ENCODE measurements at regions not wholly inside any gene's neighbourhood (a gene's known extent, or its start where the extent isn't known, plus 50 kb on each side); places are given as distances from the start of the nearest gene placed in this dataset.

DNA sequence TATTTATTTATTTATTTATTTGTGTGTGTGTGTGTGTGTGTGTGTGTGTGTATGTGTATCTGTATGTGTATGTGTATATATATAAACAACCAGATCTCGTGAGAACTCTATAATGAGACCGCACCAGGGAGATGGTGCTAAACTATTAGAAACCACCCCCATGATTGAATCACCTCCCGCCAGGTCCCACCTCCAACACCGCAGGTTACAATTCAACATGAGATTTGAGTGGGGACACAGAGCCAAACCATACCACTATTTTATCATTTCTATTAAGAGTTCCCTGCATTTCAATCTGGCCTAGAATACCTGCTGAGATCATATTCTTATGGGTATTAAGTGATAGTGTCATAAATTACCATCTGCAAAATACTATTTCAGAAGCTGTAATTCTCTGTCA lies 243.8 kb upstream of the PLEKHG7 start:
- DNase-seq, result no peak

DNA sequence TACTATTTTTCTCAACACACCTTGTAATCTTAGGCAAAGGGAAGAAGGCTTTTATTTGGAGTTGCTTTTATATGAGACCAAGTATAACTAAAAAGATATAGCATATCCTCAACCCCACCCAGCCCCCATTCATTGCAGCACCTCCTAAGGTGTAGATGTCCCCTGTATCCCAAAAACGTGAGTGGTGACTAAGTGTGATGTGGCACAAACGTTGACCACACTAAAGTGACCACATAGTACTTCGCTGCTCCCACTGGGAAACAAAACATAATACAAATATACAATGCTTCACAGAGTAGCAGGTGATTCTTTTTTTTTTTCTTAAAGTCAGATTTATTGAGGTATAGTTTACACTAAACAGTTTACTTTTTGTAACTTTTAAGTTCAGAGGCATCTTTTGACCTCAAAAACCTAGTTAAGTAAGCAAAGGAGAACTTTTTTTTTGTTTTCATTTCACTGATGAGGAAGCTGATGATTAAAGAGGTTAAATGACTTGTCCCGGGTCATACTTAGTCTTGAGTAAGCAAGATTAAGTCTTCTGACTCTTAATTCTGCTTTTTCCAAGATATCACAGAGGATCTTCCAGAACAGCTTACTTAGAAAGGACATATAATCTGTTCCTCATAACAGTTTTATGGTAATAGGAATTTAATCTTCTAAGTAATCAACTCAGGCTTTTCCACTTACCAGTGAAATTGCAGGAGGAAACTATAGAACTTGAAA lies 245.2 kb upstream of the PLEKHG7 start:
- no peak for DNase-seq

GRCh38 chr12:92452763-92453162 lies 250.0 kb upstream of the PLEKHG7 start:
- DNase-seq, result no peak

- no peak for DNase-seq
These were observed 256.7 kb upstream of the PLEKHG7 start for GRCh38 chr12:92446083-92446460.

DNA sequence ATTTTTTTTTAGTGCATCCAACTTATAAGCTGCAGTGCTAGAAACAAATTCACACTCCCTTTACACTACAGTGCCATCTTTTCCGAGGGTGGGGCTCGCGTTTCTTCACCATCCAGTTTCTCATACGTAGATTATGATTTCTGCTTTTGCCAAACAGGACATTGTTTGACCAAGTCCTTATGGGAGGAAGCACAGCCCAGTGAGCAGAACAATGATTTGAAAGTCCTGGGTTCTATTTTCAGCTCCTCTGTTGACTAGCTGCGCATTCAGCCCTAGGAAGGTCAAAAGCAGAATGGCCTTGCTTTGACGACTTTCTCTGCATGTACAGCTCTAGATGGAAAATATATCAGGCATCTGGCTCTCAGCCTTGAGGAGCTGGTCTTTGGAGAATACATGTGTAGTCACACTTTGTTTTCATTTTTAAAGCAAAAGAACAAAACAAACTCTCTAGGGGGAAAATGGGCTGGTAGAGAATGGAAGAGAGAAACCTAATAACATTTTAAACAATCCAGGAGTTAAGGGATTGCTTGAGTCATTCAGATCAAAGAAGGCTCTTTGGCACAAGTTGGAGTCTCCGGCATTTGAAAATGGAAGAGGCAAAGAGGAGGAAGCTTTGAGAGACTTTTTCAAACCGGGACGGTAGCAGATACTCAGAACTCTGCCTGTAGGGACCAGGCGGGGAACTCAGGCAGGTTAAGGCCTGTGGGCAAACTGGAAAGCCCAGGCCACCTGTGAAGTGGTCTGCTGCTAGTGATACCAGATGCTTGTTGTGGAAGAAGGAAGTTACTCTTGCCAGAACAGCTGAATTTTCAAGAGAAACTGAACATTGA lies 257.3 kb upstream of the PLEKHG7 start:
- DNase-seq, result no peak

DNA sequence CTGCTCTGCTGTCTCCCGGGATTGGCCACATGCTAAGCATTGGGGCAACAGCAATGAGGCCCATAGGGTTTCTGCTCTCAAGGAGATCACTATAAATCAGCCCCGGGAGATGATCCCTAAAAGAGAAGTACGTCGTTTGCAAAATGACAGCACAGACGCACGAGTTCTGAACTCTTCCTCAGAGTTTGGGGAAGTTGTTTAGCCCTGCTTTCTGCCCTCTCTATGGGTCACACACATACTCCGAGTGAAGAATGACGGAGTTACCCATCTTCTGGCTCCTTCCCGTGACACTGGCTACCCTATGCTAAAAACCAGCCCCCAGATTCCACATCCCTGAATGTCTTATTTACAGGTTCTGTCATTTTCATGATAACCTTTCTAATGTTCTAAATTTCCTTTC lies 258.0 kb upstream of the PLEKHG7 start:
- DNase-seq, result no peak

DNA sequence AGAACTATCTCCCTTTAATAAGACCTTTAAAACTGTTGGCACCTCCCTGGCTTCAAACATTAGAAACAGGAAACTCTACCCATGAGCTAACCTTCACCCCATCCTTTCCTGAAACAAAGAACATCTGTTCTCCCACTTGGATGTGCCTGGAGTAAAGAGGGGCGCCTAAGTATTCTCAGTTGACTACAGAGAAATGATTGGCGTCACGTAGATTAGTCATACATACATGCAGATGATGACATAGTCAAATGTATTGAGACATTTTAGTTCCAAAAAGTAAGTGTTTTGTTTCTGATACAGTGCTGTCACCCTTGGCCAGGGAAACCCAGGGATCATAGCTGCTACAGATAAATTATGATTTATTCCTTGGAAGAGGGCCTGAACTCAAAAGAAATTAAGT lies 260.0 kb upstream of the PLEKHG7 start:
- DNase-seq, result no peak

- no peak for DNase-seq
These were observed 262.7 kb upstream of the PLEKHG7 start for GRCh38 chr12:92440072-92440471.

GRCh38 chr12:92439420-92439805 lies 263.4 kb upstream of the PLEKHG7 start:
- DNase-seq, result no peak

- no peak for DNase-seq
These were observed 264.0 kb upstream of the PLEKHG7 start for GRCh38 chr12:92438641-92439419.

DNA sequence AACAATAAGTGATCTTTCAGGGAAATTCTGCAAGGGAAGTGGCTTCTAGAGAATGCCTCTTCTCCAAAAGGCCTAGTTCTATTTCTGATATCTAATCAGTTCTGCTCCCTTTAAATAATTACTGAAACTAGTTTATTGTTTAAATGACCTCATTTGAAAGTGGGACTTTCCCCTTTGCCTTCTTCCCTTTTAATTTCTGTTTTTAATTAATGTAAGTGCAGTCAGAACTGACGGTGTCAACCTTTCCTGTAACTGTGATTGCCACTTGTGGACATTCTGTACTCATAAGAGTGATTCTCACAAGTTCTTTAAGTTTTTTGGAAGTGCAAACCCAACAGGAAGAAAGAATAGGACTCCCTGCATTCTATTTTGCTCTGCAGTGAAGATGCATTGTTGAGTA lies 265.3 kb upstream of the PLEKHG7 start:
- no peak for DNase-seq

DNA sequence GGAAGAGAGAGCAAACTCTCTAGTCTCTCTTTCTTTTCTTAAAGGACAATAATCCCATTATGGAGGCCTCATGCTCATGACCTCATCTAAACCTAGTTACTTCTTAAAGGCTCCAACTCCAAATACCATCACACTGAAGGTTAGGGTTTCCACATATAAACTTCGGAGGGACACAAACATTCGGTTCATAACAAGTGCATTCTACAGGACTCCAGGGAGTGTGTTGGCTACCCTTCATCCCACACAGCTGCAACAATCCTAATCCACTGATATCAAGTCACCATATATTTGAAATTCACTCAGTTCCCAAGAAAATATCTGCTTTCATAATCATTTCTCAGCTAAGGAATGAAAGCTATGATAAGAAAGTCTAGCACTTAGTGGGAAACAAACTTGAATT lies 265.9 kb upstream of the PLEKHG7 start:
- DNase-seq, result no peak

DNA sequence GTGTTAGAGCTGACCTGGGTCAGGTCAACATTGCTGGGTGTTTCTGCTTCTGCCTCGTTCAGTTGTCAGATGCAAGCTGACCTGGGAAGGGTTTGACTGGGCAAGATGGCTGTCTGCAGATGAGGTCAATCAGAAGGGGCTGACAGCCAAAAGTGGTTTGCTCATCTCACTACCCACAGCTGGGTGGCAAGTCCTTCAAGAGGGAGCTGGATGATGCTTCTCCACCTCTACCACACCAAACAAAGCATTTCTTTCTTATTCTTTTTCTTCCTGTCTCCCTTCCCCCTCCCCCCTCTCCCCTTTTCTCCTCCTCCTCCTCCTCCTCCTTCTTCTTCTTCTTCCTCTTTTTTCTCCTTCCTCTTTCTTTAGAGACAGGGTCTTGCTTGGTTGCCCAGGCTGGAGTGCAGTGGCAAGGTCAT lies 268.2 kb upstream of the PLEKHG7 start:
- no peak for DNase-seq

DNA sequence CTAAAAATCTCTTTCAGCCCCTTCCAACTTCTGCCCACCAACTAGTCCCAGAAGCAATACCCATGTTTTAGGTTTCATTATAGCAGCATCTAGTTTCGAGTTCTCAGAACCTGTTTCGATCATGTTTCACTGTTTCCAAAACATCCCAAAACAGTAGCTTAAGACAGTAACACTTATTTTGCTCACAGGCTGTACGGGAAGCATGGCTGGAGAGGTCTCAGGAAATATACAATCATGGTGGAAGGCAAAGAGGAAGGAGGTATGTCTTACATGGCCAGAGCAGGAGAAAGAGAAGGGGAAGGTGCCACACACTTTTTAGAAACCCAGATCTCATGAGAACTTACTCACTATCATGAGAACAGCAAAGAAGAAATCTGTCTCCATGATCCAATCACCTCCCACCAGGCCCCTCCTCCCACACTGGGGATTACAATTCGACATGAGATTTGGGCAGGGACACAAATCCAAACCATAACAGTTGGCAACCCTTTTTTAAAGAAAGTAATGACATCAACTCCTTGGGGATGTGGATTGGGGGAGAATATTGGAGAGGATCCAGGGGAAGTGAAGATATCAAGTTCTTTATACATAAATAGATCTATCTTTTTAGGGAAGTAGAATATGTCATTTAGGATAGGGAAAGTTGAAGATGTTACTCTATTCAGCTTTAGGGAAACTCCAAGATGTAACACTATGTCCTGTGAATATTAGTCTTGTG lies 269.9 kb upstream of the PLEKHG7 start:
- DNase-seq, result no peak

DNA sequence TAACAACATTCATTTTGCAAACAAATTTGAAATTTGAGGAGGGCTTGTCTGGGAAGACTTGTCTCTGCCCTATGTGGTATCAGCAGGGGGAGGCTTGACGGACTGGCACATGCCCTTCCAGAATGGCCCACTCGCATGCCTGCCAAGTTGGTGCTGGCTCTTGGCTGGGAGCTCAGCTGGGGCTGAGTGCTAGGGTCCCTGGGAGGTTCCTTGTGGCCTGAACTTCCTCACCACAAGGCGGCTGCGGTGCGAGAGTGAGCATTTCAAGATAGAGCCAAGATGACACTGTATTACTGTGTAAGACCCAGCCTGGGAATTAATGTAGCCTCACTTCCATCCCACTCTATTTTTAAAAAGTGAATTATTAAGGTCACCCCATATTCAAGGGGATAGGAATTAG lies 271.6 kb upstream of the PLEKHG7 start:
- peak; percentile 7 for DNase-seq

DNA sequence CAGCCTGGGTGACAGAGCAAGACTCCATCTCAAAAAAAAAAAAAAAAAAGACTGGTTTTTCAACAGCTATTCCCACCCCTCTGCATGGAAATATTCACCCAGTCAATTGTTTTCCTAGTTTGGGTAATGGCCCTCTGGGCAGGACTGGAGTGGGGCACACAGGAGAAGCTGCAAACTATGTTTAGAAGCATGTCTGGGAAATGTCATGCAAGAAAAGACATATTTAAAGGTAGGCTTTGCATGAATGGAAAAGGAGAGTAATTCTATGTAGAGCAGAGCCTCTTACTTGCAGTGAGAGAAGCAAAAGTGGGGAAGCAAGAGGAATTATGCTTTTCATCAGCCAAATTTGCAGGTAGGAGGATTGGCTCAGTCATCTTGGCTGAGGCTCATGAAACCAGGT lies 276.5 kb upstream of the PLEKHG7 start:
- no peak for DNase-seq

- no peak for DNase-seq
These were observed 277.6 kb upstream of the PLEKHG7 start for GRCh38 chr12:92425165-92425564.

DNA sequence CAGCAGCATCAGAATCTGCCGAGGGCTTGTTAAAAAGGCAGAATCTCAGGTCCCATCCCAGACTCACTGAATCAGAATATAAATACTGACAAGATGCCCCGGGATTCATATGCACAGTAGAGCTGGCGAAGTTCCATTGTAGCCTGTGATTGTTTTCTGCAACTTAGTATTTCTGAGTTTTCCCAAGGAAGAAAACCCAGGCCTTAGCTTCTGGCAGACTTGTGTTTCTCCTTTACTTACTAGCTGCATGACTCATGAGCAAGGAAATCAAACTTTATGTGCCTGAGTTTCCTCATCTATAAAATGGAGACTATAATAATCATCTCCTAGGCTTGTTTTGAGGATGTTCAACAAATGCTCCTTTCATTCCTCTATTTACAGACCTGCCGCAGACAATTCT lies 278.5 kb upstream of the PLEKHG7 start:
- no peak for DNase-seq

DNA sequence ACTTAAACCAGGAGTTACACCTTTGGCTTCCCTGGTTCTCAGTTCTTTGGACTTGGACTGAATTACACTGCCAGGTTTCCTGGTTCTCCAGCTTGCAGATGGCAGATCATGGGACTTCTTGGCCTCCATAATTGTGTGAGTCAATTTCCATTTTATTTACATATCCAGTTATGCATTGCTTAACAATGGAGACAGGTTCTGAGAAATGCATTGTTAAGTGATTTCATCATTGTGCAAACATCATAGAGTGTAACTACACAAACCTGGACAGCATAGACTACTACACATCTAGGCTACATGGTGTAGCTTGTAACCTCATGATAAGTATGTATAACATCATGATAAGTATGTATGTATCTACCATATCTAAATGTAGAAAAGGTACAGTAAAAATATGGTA lies 276.1 kb upstream of the BTG1 start:
- DNase-seq, result no peak

DNA sequence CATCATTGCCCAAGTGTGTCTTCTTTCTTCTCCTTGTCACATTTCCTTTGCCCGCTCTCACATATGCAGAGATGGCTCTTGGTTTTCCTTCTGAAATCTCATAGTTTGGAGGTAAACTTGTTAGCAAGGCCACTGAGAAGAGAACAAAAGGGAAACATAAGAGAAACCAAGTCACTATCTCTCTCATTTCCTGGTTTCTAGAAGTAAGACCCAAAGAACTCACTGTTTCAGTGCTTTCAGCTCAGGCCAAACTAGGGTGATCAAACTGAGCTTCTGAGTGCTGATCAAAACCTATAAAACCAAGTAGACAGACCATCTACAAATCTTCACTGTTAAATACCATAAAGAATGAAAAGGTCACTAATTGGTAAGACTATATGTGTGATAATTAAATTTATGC lies 275.4 kb upstream of the BTG1 start:
- DNase-seq, result no peak

- no peak for DNase-seq
These were observed 273.6 kb upstream of the BTG1 start for GRCh38 chr12:92419201-92419600.

DNA sequence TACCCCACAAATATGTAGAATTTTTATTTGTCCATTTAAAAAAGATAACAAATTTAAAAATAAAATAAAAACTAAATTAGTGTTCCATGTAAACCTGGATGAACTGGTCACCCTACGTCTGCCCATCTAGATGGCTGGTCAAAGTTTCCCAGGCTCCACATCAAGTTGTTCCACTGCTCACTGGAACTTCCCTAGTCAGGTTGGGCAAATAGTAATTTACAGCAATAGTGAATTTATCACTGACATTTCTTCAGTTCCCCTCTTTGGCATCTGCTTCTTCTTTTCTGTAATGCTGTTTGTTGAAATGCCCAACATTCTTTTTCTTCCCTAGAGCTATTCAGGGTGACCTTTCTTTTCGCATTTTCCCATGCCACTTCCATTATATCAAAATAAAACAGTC lies 272.7 kb upstream of the BTG1 start:
- no peak for DNase-seq

GRCh38 chr12:92417373-92417772 lies 271.7 kb upstream of the BTG1 start:
- no peak for DNase-seq

Measured in activated T-cell treated with anti-CD3 and anti-CD28 coated beads for 4 hours (primary cell).